Activated CD4-positive, alpha-beta T cell treated with anti-CD3 and anti-CD28 coated beads, Interleukin-2, Interleukin-6, amounts not matched to agents 100 ng/mL and 50 ng/mL, durations not matched to agents 16 hours and 8 hours (primary cell): ENCODE measurements at regions not wholly inside any gene's neighbourhood (a gene's known extent, or its start where the extent isn't known, plus 50 kb on each side); places are given as distances from the start of the nearest gene placed in this dataset.
"Not testable (repeated sequence)": the region's sequence is repeated elsewhere in the genome, so short reads cannot be mapped to it uniquely, and the experiment has no call there.

Experiments used
- DNase-seq: peaks from one replicate; pipeline ENCODE4 v3.0.0-alpha.2; 2020

- DNase-seq: no peak
These were observed 1449.4 kb downstream of the CDH11 start for GRCh38 chr16:63672493-63672892.

DNA sequence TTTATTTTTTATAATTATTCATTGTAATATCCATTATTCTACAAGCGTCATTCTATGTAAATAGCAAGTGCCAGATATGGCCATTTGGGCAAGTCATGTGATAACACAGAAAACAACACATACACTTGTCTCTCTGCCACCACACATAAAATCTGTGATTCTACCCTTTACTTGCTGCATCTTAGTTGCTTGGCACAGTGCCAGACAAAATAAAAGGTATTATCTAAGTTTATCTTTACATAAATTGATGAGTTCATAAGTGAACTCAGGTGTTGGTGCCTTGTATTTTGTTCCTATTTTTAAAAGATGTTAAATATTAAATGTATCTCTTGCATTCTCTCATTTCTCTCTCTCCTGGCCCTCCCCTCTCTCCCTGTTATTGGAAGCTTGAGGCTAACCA is 1458.7 kb downstream of the CDH11 start:
- no peak for DNase-seq

DNA sequence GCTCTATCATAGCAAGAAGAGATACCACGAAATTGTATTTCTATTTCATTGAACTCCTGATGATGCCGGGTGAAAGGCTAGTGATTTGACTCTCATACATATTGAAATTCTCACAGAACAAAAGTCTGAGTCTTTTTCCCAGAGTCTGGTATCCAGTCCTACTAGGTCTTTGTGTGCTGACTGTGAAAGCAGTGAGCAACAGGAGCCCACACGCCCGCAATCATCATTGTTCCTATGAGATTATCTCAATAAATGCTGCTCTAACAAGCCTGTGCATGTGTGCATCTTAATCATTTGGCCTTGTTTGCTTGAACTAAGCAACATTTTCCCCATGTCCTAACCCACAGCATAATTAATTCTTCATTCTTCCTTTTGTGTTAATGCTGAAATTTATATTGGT is 1466.0 kb downstream of the CDH11 start:
- no peak for DNase-seq

- no peak for DNase-seq
These were observed 1468.6 kb downstream of the CDH11 start for GRCh38 chr16:63653044-63653839.

GRCh38 chr16:63652091-63652490 is 1469.8 kb downstream of the CDH11 start:
- DNase-seq: no peak

- DNase-seq: no peak
These were observed 1471.3 kb downstream of the CDH11 start for GRCh38 chr16:63650550-63650949.

DNA sequence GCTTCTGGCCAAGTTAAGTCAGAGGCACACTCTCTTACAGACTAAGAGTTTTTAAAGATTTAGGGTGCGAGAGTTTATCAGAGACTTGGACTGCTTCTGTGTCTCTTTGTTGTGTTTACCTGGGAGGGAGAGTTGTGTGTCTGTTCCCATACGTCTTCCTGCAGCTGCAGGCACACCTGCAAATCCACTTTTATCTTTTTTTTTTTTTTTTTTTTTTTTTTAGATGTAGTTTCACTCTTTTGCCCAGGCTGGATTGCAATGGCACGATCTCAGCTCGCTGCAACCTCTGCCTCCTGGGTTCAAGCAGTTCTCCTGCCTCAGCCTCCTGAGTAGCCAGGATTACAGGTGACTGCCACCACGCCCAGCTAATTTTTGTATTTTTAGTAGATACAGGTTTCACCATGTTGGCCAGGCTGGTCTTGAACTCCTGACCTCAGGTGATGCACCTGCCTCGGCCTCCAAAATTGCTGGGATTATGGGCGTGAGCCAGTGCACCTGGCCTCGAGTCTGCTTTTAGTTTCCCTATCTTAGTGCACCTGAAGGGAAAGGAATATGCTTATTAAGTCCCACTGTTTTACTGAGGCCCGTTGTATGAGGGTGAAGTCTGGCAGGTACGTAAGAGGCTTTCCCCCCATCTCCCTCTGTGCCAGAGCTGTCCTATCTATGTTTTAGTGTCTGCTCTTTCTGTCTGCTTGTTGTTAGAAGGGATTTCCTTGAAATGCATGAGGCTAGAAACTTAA is 1488.0 kb downstream of the CDH11 start:
- DNase-seq: not testable (repeated sequence)

DNA sequence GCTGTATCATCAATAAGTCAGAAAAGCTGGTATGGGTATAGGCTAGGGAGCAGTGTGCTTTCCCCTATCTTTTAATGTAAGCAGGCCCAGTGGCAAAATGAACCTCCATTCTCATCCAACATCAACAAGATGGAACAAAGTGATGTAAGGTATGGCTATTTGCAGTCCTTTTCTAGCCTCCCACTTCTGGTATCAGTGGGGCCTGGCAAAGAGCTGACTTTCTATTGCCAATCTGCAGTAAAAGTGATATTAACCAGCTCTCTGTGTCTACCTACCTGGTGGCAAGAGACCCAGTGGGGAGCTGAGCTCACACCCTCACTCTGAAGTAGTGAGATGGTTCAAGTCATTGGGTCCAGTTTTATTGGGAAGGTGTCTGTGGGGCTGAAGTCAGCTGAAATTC is 1492.6 kb downstream of the CDH11 start:
- no peak for DNase-seq

DNA sequence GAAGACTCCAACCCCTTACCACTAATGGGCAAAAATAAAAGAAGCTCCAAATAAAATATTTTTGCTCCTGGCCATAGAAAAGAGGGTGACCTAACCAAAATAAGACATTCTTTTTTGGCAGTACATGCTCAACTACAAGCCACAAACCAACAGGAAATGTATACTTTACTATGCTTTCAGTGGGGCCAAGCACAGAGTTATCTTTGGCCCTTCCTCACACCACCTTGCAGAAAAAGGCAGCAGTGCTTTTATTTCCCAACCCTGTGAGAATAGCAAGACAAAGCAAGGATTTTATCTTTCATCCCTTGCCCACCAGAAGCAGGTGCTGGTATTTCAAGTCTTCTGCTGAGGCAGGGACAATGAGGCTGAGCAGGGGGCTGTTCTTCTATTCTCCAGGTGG is 1493.1 kb downstream of the CDH11 start:
- DNase-seq: no peak

GRCh38 chr16:63625126-63625525 is 1496.7 kb downstream of the CDH11 start:
- DNase-seq: no peak

DNA sequence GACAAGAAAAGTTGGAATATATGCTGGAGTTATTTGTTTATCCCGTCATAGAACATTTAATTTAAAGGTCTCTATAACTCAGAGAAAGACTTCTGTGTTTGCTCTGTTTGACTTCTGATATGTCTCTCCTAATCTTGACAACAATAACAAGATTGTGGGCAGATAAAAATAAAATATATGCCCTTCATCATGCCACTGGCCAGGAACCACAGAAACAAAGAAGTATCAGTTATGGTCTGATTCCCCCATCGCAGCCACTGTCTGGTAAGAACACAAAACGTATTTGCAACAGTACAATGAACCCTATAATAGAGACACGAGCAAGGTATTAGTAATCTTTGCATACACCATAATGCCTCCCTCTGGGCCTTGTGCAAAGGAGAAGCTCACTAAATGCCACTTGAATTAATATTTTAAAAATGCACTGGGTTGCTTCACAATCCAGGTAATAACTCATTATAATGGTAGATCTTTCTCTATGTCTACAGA is 1498.3 kb downstream of the CDH11 start:
- no peak for DNase-seq

DNA sequence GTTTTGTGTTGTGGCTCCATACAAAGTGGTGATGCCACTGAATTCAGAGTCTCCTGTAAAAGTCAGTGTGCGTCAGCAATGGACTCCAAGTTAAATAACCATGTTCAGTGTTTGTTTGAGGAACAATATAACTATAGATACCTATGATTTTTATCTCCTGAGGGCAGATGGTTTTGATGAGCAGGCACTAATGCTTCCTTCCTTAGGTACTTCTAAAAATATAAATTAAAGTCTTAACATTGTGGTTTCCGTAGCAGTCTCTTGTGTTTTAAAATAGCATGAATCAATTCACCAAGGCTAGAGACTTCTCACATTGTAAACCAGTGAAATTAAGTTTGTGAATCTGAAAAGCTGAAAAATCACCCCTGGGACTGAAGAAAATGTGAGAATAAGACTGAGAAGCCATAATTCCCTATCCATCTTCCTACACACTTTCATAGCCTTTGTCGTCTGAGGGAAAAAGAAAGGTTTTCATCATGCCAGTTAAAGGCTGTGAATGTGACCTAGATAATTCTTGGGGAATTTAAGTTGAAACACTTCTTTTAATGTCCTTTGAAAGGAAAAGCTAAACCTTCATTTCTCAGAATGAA is 1502.9 kb downstream of the CDH11 start:
- DNase-seq: no peak

DNA sequence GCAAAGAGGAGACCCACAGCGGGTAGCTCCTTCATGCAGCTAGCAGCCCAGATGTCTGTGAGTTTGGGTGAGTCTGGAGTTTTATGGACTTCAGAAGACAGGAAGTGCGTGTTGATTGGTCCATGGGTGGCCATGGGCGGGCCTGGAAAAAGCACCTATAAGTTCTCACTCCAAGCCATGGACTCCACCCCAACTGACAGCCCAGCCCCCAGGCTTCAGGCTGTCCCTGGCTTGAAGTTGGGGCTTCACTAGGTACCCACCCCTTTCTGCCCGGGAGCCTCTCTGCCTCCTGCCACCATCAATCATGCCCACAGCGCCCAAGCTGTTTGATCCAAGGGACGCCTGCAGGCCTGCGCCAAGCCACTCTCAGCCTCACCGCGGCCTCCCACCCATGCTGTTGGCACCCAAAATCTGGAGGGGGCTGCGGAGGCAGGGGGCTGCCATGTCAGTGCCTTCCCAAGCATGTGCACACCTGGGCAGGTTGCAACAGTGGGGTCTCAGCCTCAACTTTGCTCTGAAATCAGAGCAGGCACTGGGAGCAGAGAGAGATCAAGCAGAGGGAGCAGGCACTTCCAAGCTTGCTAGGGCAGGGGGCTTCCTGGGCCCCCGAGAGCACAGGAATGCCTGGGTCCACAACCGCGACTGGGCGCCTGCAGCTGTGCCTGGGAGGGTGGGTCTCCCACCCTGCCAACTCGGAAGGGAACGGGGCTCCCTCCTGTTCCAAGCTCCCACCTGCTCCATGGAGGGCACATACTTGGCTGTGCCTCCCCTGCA is 1503.7 kb downstream of the CDH11 start:
- no peak for DNase-seq

- no peak for DNase-seq
These were observed 1504.5 kb downstream of the CDH11 start for GRCh38 chr16:63617047-63617989.

GRCh38 chr16:63614429-63614828 is 1507.4 kb downstream of the CDH11 start:
- no peak for DNase-seq

- no peak for DNase-seq
These were observed 1508.2 kb downstream of the CDH11 start for GRCh38 chr16:63613701-63614100.

- DNase-seq: no peak
These were observed 1509.2 kb downstream of the CDH11 start for GRCh38 chr16:63612462-63613227.

- no peak for DNase-seq
These were observed 1515.1 kb downstream of the CDH11 start for GRCh38 chr16:63606778-63607177.

- no peak for DNase-seq
These were observed 1519.5 kb downstream of the CDH11 start for GRCh38 chr16:63602206-63602927.

DNA sequence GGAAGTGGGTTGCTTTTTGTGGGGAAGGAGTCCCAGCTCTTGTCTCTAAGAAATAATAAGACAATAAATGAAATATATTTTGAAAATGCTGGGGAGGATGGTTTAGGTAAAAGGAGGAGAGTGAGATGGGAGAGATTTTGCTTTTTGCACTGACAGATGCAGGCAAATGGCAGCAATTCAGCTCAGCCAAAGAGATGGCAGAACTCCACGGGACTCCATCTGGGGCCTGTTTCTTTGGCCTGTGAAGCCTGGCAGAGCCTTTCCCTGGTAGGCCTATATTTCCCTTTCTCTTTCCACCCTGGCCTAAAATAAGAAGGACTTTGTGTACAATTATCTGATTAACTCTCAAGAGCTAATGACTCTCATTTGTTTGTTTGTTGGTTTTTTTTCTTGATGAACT is 1525.1 kb downstream of the CDH11 start:
- no peak for DNase-seq
